Activated CD8-positive, alpha-beta T cell treated with anti-CD3 and anti-CD28 coated beads, Interleukin-2, amount 10 ng/mL, durations not matched to agents 7 days and 5 days (primary cell): ENCODE measurements at regions not wholly inside any gene's neighbourhood (a gene's known extent, or its start where the extent isn't known, plus 50 kb on each side); places are given as distances from the start of the nearest gene placed in this dataset.

Source experiments
- ATAC-seq: fragments of 150-1000 bp; cut with Tn5 transposase; one replicate; pipeline ENCODE4 v1.10.0; 2021; ENCODE audit warnings: moderate library complexity
- CTCF ChIA-PET: fragments of 350-600 bp; sonication (Branson Sonifier 250); formaldehyde crosslinking; loops from one replicate; lab custom pipeline; 2021; ENCODE audit warnings: antibody characterized with exemption; lab: Charles Lee
- POLR2A ChIA-PET: fragments of 350-600 bp; sonication (Branson Sonifier 250); formaldehyde crosslinking; loops from one replicate; lab custom pipeline; 2021; ENCODE audit warnings: antibody characterized with exemption; lab: Charles Lee
- DNase-seq: peaks from one replicate; pipeline ENCODE4 v3.0.0-alpha.2; 2020
- H3K27ac Mint-ChIP-seq: one replicate; pipeline ENCODE4 v1.8.0; 2021; ENCODE audit warnings: mild to moderate bottlenecking, mixed read lengths
- H3K27me3 Mint-ChIP-seq: one replicate; pipeline ENCODE4 v1.8.0; 2021; ENCODE audit warnings: low read depth, mixed read lengths
- H3K36me3 Mint-ChIP-seq: one replicate; pipeline ENCODE4 v1.8.0; 2021; ENCODE audit warnings: low read depth, mixed read lengths
- H3K4me1 Mint-ChIP-seq: one replicate; pipeline ENCODE4 v1.8.0; 2021; ENCODE audit warnings: low read depth, mixed read lengths
- H3K4me3 Mint-ChIP-seq: one replicate; pipeline ENCODE4 v1.8.0; 2021; ENCODE audit warnings: mild to moderate bottlenecking, mixed read lengths
- H3K9me3 Mint-ChIP-seq: one replicate; pipeline ENCODE4 v1.8.0; 2022; ENCODE audit warnings: mixed read lengths; ENCODE audit not compliant: insufficient read depth

DNA sequence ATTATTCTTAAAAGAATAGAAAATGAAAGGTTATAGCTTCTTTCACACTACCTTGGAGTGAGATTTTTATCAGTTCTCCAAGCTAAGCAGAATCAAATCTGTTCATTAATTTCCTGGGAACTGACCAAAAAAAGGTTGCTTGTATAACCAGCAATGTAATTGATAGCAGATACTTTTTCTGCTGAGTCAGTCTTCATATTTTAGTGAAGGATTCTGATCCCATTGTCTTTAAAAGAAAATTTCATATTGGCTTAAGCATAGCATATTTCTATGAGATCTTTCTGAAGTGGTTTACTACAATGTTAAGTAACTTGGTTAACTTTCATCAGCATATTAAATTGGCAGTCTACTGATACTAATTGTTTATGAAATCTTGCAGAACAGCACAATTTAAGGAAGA lies 338.0 kb downstream of the TMX3 start:
- H3K9me3 Mint-ChIP-seq, result no peaks in the 10 kb centered on the region
- CTCF ChIA-PET, result no interaction called here

DNA sequence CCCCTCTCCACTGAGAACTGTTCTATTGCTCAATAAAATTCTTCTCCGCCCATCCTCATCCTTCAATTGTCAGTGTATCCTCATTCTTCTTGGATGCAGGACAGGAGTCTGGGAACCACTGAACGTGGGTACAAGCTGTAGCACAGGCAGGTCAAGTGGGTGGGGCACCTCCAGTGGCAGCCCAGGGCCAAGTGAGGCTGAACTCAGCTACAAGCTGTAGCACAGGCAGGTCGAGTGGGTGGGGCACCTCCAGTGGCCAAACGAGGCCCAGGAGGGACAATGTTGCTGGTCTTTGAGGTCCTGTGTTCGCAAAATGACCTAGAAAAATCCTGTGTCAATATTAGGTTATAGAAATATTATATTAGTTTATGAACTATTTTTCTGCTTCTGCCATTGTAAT lies 352.0 kb downstream of the TMX3 start:
- POLR2A ChIA-PET, result no interaction called here
- Mint-ChIP-seq H3K4me3 (no peak overlapping the region), H3K4me1 (no peaks in the 10 kb centered on the region), H3K36me3 (no peaks in the 10 kb centered on the region), H3K9me3 (peaks cover 4% of the 10 kb centered on the region), H3K27ac (no peak overlapping the region), H3K27me3 (no peaks in the 10 kb centered on the region)
- DNase-seq (no peak), ATAC-seq (no peak)
- CTCF ChIA-PET, result no interaction called here

More for the DNA sequence above, 338.0 kb downstream of the TMX3 start:
- POLR2A ChIA-PET, result no interaction called here
- ATAC-seq (no peak), DNase-seq (no peak)
- Mint-ChIP-seq H3K27ac (no peak overlapping the region), H3K4me1 (no peaks in the 10 kb centered on the region), H3K27me3 (no peaks in the 10 kb centered on the region), H3K4me3 (no peak overlapping the region), H3K36me3 (no peaks in the 10 kb centered on the region)

DNA sequence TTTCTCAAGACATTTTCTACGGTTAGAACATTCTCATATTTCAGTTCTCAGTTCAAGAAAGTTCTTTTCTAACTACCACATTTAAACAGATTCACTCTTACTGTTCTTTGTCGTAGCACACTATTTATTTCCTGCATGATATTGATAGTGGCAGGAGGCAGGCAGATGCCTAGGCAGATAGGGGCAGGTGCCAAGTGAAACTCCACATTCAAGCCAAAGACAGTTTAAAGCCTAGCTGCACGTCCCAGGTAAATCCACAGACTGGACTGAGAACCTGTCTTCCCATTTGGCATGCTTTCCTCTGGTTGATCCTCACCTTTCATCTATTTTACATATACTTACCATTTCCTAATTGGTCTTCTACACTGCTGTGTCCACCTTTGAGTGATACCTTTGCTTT lies 359.3 kb downstream of the TMX3 start:
- ChIA-PET POLR2A (no interaction called here), CTCF (no interaction called here)
- no peak for ATAC-seq
- no peaks in the 10 kb centered on the region for H3K27me3 Mint-ChIP-seq
- H3K36me3 Mint-ChIP-seq, result no peaks in the 10 kb centered on the region
- no peaks in the 10 kb centered on the region for H3K4me1 Mint-ChIP-seq
- no peak overlapping the region for H3K27ac Mint-ChIP-seq
- peaks cover 10% of the 10 kb centered on the region for H3K9me3 Mint-ChIP-seq
- DNase-seq, result no peak
- no peak overlapping the region for H3K4me3 Mint-ChIP-seq

- POLR2A ChIA-PET, result no interaction called here
- Mint-ChIP-seq H3K36me3 (no peaks in the 10 kb centered on the region), H3K27ac (no peak overlapping the region), H3K27me3 (no peaks in the 10 kb centered on the region), H3K4me1 (no peaks in the 10 kb centered on the region), H3K4me3 (no peak overlapping the region), H3K9me3 (peaks cover 6% of the 10 kb centered on the region)
- CTCF ChIA-PET, result no interaction called here
- no peak for DNase-seq
- ATAC-seq, result no peak
These were observed 360.7 kb downstream of the TMX3 start for GRCh38 chr18:68354176-68354575.

GRCh38 chr18:68342039-68342659 lies 372.8 kb downstream of the TMX3 start:
- ATAC-seq (no peak), DNase-seq (no peak)
- ChIA-PET POLR2A (no interaction called here), CTCF (no interaction called here)
- no peaks in the 10 kb centered on the region for H3K36me3 Mint-ChIP-seq
- H3K27ac Mint-ChIP-seq, result no peak overlapping the region
- no peak overlapping the region for H3K4me3 Mint-ChIP-seq
- H3K9me3 Mint-ChIP-seq, result no peaks in the 10 kb centered on the region
- no peaks in the 10 kb centered on the region for H3K27me3 Mint-ChIP-seq
- H3K4me1 Mint-ChIP-seq, result no peaks in the 10 kb centered on the region

- CTCF ChIA-PET, result no interaction called here
- ATAC-seq (no peak), DNase-seq (no peak)
- Mint-ChIP-seq H3K4me1 (no peaks in the 10 kb centered on the region), H3K27ac (no peak overlapping the region), H3K9me3 (no peaks in the 10 kb centered on the region), H3K36me3 (no peaks in the 10 kb centered on the region), H3K4me3 (no peak overlapping the region), H3K27me3 (no peaks in the 10 kb centered on the region)
- POLR2A ChIA-PET, result no interaction called here
These were observed 374.3 kb downstream of the TMX3 start for GRCh38 chr18:68340606-68341005.

DNA sequence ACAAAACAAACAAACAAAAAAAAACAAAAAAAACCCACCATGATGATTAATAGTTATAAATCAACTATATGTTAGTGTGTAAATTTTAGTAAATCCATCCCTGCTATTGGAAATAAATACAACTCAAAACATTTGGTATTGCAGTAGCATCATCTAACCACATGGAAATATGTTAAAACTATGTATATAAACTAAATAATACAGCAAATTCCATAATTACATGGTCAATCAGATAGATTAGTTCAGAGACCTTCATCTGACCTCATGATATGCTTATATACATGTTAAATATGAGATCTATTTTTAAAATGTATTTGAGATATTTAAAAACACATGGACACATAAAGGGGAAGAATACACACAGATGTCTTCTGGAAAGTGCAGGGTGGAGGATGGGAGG lies 384.2 kb downstream of the TMX3 start:
- H3K4me3 Mint-ChIP-seq, result no peak overlapping the region
- POLR2A ChIA-PET, result no interaction called here
- CTCF ChIA-PET, result no interaction called here

DNA sequence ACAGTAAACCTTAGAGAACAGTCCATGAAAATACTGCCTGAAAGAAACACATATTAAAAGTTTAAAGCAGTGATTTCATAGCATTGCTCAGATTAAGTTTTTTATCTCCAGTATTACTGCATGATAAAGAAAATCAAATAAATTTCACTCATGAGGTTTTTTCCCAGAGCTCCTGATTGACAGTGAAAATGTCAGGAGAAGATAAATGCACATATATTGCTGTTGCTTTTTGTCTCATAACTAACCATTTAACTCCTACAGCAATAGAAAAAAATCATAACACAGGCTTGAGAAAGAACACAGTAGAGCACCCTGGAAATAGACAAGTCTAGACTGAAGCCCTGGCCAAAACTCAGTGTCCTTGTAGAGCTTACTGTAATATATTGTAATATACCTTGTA lies 391.0 kb downstream of the TMX3 start:
- no peak for DNase-seq
- ChIA-PET POLR2A (no interaction called here), CTCF (no interaction called here)
- Mint-ChIP-seq H3K4me3 (no peak overlapping the region), H3K4me1 (no peaks in the 10 kb centered on the region), H3K9me3 (no peaks in the 10 kb centered on the region), H3K27ac (no peak overlapping the region), H3K36me3 (no peaks in the 10 kb centered on the region), H3K27me3 (no peaks in the 10 kb centered on the region)
- ATAC-seq, result no peak

More for the DNA sequence above, 384.2 kb downstream of the TMX3 start:
- ATAC-seq, result no peak
- no peaks in the 10 kb centered on the region for H3K4me1 Mint-ChIP-seq
- no peaks in the 10 kb centered on the region for H3K27me3 Mint-ChIP-seq
- H3K36me3 Mint-ChIP-seq, result no peaks in the 10 kb centered on the region
- no peak overlapping the region for H3K27ac Mint-ChIP-seq
- no peaks in the 10 kb centered on the region for H3K9me3 Mint-ChIP-seq
- no peak for DNase-seq

GRCh38 chr18:68316636-68317035 lies 398.3 kb downstream of the TMX3 start:
- Mint-ChIP-seq H3K4me3 (no peak overlapping the region), H3K36me3 (no peaks in the 10 kb centered on the region), H3K27ac (no peak overlapping the region), H3K27me3 (no peaks in the 10 kb centered on the region), H3K4me1 (no peaks in the 10 kb centered on the region), H3K9me3 (no peaks in the 10 kb centered on the region)
- DNase-seq, result no peak
- CTCF ChIA-PET, result no interaction called here
- ATAC-seq, result no peak
- POLR2A ChIA-PET, result no interaction called here

GRCh38 chr18:68314403-68314802 lies 400.5 kb downstream of the TMX3 start:
- POLR2A ChIA-PET, result no interaction called here
- no peaks in the 10 kb centered on the region for H3K36me3 Mint-ChIP-seq
- no peaks in the 10 kb centered on the region for H3K9me3 Mint-ChIP-seq
- ATAC-seq (no peak), DNase-seq (no peak)
- no peak overlapping the region for H3K27ac Mint-ChIP-seq
- CTCF ChIA-PET, result no interaction called here
- no peak overlapping the region for H3K4me3 Mint-ChIP-seq
- H3K27me3 Mint-ChIP-seq, result no peaks in the 10 kb centered on the region
- no peaks in the 10 kb centered on the region for H3K4me1 Mint-ChIP-seq

DNA sequence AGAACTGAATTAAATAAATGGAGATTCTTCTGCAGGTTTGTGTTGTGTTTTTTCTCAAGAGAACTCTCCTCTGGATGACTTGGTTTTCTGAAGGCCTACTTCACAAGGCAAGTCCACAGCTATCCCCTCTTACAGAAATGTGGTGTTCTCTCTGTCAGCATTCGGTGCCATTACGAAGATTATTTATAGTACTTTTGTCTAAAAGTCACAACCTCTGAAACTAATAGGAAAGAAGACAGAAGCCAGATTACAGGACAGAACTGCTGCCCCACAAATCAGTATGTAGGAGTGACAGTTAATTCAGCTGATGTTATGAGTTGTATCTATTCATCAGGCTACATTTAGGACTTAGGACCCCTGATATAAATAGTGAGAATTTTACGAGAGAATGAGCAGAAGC lies 413.5 kb downstream of the TMX3 start:
- no peaks in the 10 kb centered on the region for H3K36me3 Mint-ChIP-seq
- no peak overlapping the region for H3K27ac Mint-ChIP-seq
- H3K4me3 Mint-ChIP-seq, result no peak overlapping the region
- ChIA-PET POLR2A (no interaction called here), CTCF (no interaction called here)
- no peaks in the 10 kb centered on the region for H3K4me1 Mint-ChIP-seq
- H3K27me3 Mint-ChIP-seq, result no peaks in the 10 kb centered on the region
- DNase-seq (no peak), ATAC-seq (no peak)
- no peaks in the 10 kb centered on the region for H3K9me3 Mint-ChIP-seq

GRCh38 chr18:68299906-68300305 lies 415.0 kb downstream of the TMX3 start:
- no peaks in the 10 kb centered on the region for H3K36me3 Mint-ChIP-seq
- H3K27me3 Mint-ChIP-seq, result no peaks in the 10 kb centered on the region
- ChIA-PET POLR2A (no interaction called here), CTCF (no interaction called here)
- H3K27ac Mint-ChIP-seq, result no peak overlapping the region
- DNase-seq, result no peak
- no peaks in the 10 kb centered on the region for H3K9me3 Mint-ChIP-seq
- ATAC-seq, result no peak
- no peaks in the 10 kb centered on the region for H3K4me1 Mint-ChIP-seq
- H3K4me3 Mint-ChIP-seq, result no peak overlapping the region

- H3K27ac Mint-ChIP-seq, result no peak overlapping the region
- H3K4me1 Mint-ChIP-seq, result no peaks in the 10 kb centered on the region
- H3K27me3 Mint-ChIP-seq, result no peaks in the 10 kb centered on the region
- no peaks in the 10 kb centered on the region for H3K36me3 Mint-ChIP-seq
- no peak for ATAC-seq
- POLR2A ChIA-PET, result no interaction called here
- H3K4me3 Mint-ChIP-seq, result no peak overlapping the region
- DNase-seq, result no peak
- H3K9me3 Mint-ChIP-seq, result no peaks in the 10 kb centered on the region
- CTCF ChIA-PET, result no interaction called here
These were observed 416.6 kb downstream of the TMX3 start for GRCh38 chr18:68298330-68298729.
